BJ (cell line): ENCODE measurements at regions not wholly inside any gene's neighbourhood (a gene's known extent, or its start where the extent isn't known, plus 50 kb on each side); places are given as distances from the start of the nearest gene placed in this dataset.

Source experiments
- CTCF ChIA-PET: fragments of 350-600 bp; formaldehyde crosslinking; extraction: SDS; loops from one replicate; lab custom pipeline; 2021; ENCODE audit warnings: antibody characterized with exemption, inconsistent platforms; lab: Yijun Ruan, JAX
- POLR2A ChIA-PET: fragments of 300-600 bp; sonication (Branson Sonifier 250); formaldehyde crosslinking; extraction: SDS; loops from one replicate; lab custom pipeline; 2021; ENCODE audit warnings: antibody characterized with exemption; lab: Charles Lee
- DNase-seq: peaks from one replicate; pipeline ENCODE4 v3.0.0-alpha.2; 2011; ENCODE audit warnings: low read depth
- H3K27me3 ChIP-seq: 2 replicates; pipeline ENCODE4 v1.6.0; 2011; ENCODE audit warnings: low read length; ENCODE audit not compliant: control insufficient read depth, insufficient read depth
- H3K36me3 ChIP-seq: 2 replicates; pipeline ENCODE4 v1.5.1; 2011; ENCODE audit warnings: low read length; ENCODE audit not compliant: control insufficient read depth, insufficient read depth
- H3K4me3 ChIP-seq: 2 replicates; pipeline ENCODE4 v1.5.1; 2011; ENCODE audit warnings: low read depth, mild to moderate bottlenecking, control low read depth, low read length
- TF ChIP-seq, protein P1 (sequence below): IDR thresholded peaks from 2 replicates; pipeline ENCODE4 v1.5.1; 2011; ENCODE audit warnings: low read depth, mild to moderate bottlenecking, control low read depth, inconsistent platforms, low read length, moderate library complexity; ENCODE audit not compliant: insufficient read depth

- no peak for DNase-seq
- Histone ChIP-seq H3K36me3 (no peaks in the 10 kb centered on the region), H3K4me3 (no peak overlapping the region), H3K27me3 (no peaks in the 10 kb centered on the region)
- CTCF ChIA-PET = no interaction called here
- POLR2A ChIA-PET = no interaction called here
- TF ChIP-seq, protein P1, sequence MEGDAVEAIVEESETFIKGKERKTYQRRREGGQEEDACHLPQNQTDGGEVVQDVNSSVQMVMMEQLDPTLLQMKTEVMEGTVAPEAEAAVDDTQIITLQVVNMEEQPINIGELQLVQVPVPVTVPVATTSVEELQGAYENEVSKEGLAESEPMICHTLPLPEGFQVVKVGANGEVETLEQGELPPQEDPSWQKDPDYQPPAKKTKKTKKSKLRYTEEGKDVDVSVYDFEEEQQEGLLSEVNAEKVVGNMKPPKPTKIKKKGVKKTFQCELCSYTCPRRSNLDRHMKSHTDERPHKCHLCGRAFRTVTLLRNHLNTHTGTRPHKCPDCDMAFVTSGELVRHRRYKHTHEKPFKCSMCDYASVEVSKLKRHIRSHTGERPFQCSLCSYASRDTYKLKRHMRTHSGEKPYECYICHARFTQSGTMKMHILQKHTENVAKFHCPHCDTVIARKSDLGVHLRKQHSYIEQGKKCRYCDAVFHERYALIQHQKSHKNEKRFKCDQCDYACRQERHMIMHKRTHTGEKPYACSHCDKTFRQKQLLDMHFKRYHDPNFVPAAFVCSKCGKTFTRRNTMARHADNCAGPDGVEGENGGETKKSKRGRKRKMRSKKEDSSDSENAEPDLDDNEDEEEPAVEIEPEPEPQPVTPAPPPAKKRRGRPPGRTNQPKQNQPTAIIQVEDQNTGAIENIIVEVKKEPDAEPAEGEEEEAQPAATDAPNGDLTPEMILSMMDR = no peak
Measured at GRCh38 chrX:137988470-137988869, 422.5 kb downstream of the ZIC3 start.

GRCh38 chrX:137998619-137999018, 432.7 kb downstream of the ZIC3 start:
- Histone ChIP-seq H3K27me3 (no peaks in the 10 kb centered on the region), H3K4me3 (no peak overlapping the region), H3K36me3 (no peaks in the 10 kb centered on the region)
- ChIA-PET CTCF (no interaction called here), POLR2A (no interaction called here)
- TF ChIP-seq, protein P1 = no peak
- no peak for DNase-seq

GRCh38 chrX:137999071-137999470, 433.1 kb downstream of the ZIC3 start:
- ChIA-PET CTCF (no interaction called here), POLR2A (no interaction called here)
- TF ChIP-seq, protein P1 = no peak
- no peak for DNase-seq
- Histone ChIP-seq H3K27me3 (no peaks in the 10 kb centered on the region), H3K4me3 (no peak overlapping the region), H3K36me3 (no peaks in the 10 kb centered on the region)

DNA sequence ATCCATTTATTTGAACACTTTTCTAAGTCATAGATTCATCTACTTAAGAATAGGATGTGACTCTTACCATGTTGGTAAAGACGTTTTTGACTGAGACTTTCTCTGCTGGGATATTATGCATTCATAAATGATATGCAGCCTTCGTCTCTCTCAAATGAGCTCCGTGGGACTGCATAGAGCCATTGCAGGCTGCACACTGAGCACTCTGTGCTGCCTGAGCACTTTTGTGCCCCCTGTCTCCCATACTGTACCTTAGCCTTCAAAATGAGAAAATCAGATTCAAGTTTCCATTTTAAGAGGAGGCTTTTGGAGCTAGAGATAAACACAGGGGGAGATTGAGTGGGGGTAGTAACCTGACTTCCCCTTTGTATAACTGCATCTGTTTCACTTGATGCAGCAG, 433.6 kb downstream of the ZIC3 start:
- Histone ChIP-seq H3K4me3 (no peak overlapping the region), H3K36me3 (no peaks in the 10 kb centered on the region), H3K27me3 (no peaks in the 10 kb centered on the region)
- TF ChIP-seq, protein P1 = no peak
- CTCF ChIA-PET = no interaction called here
- POLR2A ChIA-PET = no interaction called here
- no peak for DNase-seq

DNA sequence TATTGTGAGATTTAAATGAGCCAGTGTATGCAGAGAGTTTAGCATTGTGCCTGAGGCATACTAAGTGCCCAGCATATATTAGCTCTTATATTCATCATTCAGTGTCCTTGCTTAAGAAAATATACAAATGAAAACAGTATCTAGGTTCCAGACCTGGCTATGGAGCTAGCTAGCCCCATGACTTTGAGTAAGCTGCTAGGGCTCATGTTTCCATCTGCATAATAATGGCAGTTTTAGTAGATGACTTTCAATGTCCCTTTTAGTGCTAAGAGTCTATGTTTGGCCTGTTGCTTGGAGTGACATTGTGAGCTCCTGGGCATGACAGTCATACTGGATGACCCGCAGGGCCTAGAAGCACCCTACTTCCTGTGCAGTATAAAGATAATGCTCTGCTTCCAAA, 435.3 kb downstream of the ZIC3 start:
- POLR2A ChIA-PET = no interaction called here
- TF ChIP-seq, protein P1 = no peak
- Histone ChIP-seq H3K4me3 (no peak overlapping the region), H3K27me3 (no peaks in the 10 kb centered on the region), H3K36me3 (no peaks in the 10 kb centered on the region)
- no peak for DNase-seq
- CTCF ChIA-PET = no interaction called here
